RWPE1 (cell line): ENCODE measurements at regions not wholly inside any gene's neighbourhood (a gene's known extent, or its start where the extent isn't known, plus 50 kb on each side); places are given as distances from the start of the nearest gene placed in this dataset.

Experiments used
- CTCF ChIA-PET: fragments of 350-600 bp; sonication (Branson Sonifier 250); formaldehyde crosslinking; extraction: SDS; loops from one replicate; lab custom pipeline; 2021; lab: Yijun Ruan, JAX
- POLR2A ChIA-PET: fragments of 400-600 bp; formaldehyde crosslinking; extraction: SDS; loops from one replicate; lab custom pipeline; 2020; ENCODE audit warnings: antibody characterized with exemption; ENCODE audit not compliant: low non-redundant PET; lab: Yijun Ruan, JAX
- DNase-seq: peaks from one replicate; pipeline ENCODE4 v3.0.0; 2012; ENCODE audit warnings: low spot score
- H3K27ac ChIP-seq: fragments of 450-650 bp; 2 replicates; pipeline ENCODE4 v1.5.1; 2017
- TF ChIP-seq, protein P1 (sequence below): fragments of 450-650 bp; conservative IDR thresholded peaks from 2 replicates; pipeline ENCODE4 v1.5.1; 2017; ENCODE audit warnings: low read depth, mild to moderate bottlenecking

- ChIA-PET CTCF (interaction anchor here (0.6 kb wide), 1 partner anchor 1354 kb away, joined by 3 read pairs; no protein-coding TSS in a partner anchor), POLR2A (no interaction called here)
- TF ChIP-seq, protein P1, sequence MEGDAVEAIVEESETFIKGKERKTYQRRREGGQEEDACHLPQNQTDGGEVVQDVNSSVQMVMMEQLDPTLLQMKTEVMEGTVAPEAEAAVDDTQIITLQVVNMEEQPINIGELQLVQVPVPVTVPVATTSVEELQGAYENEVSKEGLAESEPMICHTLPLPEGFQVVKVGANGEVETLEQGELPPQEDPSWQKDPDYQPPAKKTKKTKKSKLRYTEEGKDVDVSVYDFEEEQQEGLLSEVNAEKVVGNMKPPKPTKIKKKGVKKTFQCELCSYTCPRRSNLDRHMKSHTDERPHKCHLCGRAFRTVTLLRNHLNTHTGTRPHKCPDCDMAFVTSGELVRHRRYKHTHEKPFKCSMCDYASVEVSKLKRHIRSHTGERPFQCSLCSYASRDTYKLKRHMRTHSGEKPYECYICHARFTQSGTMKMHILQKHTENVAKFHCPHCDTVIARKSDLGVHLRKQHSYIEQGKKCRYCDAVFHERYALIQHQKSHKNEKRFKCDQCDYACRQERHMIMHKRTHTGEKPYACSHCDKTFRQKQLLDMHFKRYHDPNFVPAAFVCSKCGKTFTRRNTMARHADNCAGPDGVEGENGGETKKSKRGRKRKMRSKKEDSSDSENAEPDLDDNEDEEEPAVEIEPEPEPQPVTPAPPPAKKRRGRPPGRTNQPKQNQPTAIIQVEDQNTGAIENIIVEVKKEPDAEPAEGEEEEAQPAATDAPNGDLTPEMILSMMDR: no peak
- DNase-seq: no peak
- no peak overlapping the region for H3K27ac ChIP-seq
Measured at GRCh38 chr4:149265645-149266044, 550.0 kb downstream of the IQCM start.

DNA sequence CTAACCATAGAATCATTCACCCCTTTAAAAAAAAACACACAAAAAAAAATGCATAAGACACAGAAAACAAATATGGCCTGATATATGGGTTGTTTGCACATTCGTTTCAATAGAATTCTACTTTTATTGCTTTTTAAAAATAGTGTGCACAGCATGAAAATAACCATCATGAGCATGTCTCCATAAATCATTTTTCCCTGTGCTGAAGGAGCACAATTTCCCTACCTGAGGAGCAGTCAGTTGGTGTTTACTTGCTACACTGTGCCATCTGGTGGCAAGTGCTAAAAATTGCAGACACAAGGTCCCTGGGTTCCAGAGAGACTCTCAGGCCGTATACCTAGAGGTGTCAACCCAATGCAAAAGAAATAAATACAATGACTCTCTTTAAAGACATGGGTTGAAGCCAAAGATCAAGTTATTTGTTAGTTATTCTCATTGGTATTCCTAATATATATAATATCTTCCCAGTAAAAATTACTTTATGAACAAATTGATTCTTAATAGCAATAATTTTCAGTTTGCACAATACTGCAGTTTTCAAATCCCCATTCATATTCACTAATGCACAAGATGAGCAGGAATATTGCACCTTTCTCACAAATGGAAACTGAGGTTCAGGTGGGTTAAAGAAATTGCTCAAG lies 551.4 kb downstream of the IQCM start:
- POLR2A ChIA-PET: no interaction called here
- CTCF ChIA-PET: interaction anchor here (0.6 to 0.8 kb wide), 4 partner anchors 11 to 534 kb away, joined by 3 to 4 read pairs (median 3); no protein-coding TSS in a partner anchor
- DNase-seq: peak; percentile 30
- H3K27ac ChIP-seq: no peak overlapping the region
- TF ChIP-seq, protein P1: peak; percentile 67

- CTCF ChIA-PET: no interaction called here
- no peak for DNase-seq
- TF ChIP-seq, protein P1: no peak
- no peak overlapping the region for H3K27ac ChIP-seq
- POLR2A ChIA-PET: no interaction called here
Measured at GRCh38 chr4:149248191-149248764, 567.4 kb downstream of the IQCM start.

DNA sequence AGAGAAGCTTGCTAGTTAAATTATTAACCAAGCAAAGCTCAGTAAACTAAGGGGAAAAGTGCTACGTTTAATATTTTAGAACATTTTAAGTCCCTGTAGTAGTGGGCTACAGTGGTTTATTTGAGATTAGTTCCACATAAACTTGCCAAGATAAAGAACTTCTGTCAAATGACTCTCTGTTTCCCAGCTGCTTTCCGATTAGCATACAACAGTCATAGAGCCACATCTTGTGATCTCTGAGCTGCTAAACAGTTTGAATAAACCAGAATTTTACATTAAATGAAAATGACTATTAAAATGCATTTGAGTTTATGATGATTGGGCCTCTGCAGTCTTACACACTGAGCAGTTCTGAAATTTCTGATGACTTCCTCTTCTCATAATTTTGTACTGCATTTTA lies 568.5 kb downstream of the IQCM start:
- ChIA-PET CTCF (interaction anchor here (0.6 kb wide), 2 partner anchors 17 to 339 kb away, joined by 3 read pairs; no protein-coding TSS in a partner anchor), POLR2A (no interaction called here)
- H3K27ac ChIP-seq: no peak overlapping the region
- no peak for DNase-seq
- TF ChIP-seq, protein P1: no peak

GRCh38 chr4:149245333-149245732 lies 570.3 kb downstream of the IQCM start:
- no peak overlapping the region for H3K27ac ChIP-seq
- POLR2A ChIA-PET: no interaction called here
- CTCF ChIA-PET: no interaction called here
- DNase-seq: no peak
- TF ChIP-seq, protein P1: no peak

GRCh38 chr4:149238097-149238496 lies 577.5 kb downstream of the IQCM start:
- TF ChIP-seq, protein P1: no peak
- CTCF ChIA-PET: no interaction called here
- no peak overlapping the region for H3K27ac ChIP-seq
- no peak for DNase-seq
- POLR2A ChIA-PET: no interaction called here
